ENCODE measurements at regions not wholly inside any gene's neighbourhood (a gene's known extent, or its start where the extent isn't known, plus 50 kb on each side); places are given as distances from the start of the nearest gene placed in this dataset.

DNA sequence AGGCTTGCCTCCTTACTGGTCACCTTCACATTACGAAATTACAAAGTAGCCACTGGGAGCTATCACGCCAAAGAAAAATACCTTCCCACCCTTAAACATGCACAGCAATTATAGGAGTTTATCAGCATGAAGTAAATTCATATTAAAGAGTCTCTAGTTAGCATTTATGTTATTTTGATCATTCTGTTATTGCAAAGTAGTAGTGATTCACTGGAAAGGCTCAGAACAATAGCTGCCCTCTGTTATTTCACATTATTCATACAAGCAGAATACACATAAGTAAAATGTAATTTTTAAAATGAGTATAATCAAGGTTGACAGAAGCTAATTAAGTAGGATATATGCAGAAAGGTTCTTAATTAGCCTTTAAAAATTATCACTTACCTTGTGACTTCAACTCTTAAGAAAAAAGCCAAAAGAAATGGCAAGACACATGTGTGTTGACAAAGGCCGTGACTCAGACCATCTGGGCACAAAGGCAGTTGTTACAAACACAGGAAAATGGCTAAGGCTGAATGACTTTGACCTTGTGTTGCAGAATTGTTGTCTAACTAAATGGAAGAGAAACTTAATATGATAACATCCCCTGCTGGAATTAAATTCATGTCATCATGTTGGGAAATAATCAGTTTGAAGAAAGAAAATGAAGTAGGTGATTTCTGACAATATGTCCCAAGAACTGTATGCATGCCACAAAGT lies 108.3 kb downstream of the ARL6IP6 start:
- Histone ChIP-seq H3K9ac (no peak overlapping the region), H3K36me3 (replicated peaks in 1 of 2; ENCODE audit: control insufficient read depth in 1 of 2, insufficient read depth in 2 of 2, low read length in 1 of 2) (no peaks in the 10 kb centered on the region), H3K27me3 (ENCODE audit: insufficient read depth) (no peaks in the 10 kb centered on the region), H4K20me1 (ENCODE audit: insufficient read depth) (no peaks in the 10 kb centered on the region), H3K4me3 (ENCODE audit: low read depth in 2 of 2, low read length in 1 of 2) (no peak overlapping the region), H3K4me2 (no peak overlapping the region), H3F3A (replicated peaks; ENCODE audit: insufficient read depth) (no peaks in the 10 kb centered on the region), H3K9me3 (no peaks in the 10 kb centered on the region), H3K4me1 (ENCODE audit: control insufficient read depth in 1 of 2, insufficient read depth in 2 of 2, low read depth in 1 of 2, low read length in 1 of 2) (no peaks in the 10 kb centered on the region), H3K27ac (ENCODE audit: low read depth in 2 of 2, low read length in 1 of 2) (no peak overlapping the region), H2AFZ (ENCODE audit: low read depth) (no peak overlapping the region), H3K9me2 (no peaks in the 10 kb centered on the region), H3K79me2 (ENCODE audit: insufficient read depth) (no peaks in the 10 kb centered on the region)
- no peak for DNase-seq
- ChIA-PET CTCF (interaction anchor here (1.2 to 1.4 kb wide), 2 partner anchors 34 to 38 kb away, joined by 3 read pairs; no protein-coding TSS in a partner anchor), POLR2A (no interaction called here)
- no peak for TF ChIP-seq NFIC (IDR thresholded peaks at IDR 0.05; ENCODE audit: borderline replicate concordance)
- TF ChIP-seq USF1 (IDR thresholded peaks at IDR 0.05; ENCODE audit: borderline replicate concordance, low read depth): no peak
- WGBS (ENCODE audit: low lambda C conversion rate): 40% methylated on average over 3 of the region's 3 CpGs

- Histone ChIP-seq H3K4me3 (ENCODE audit: low read depth in 2 of 2, low read length in 1 of 2) (no peak overlapping the region), H3F3A (replicated peaks; ENCODE audit: insufficient read depth) (no peaks in the 10 kb centered on the region), H4K20me1 (ENCODE audit: insufficient read depth) (no peaks in the 10 kb centered on the region), H3K4me1 (ENCODE audit: control insufficient read depth in 1 of 2, insufficient read depth in 2 of 2, low read depth in 1 of 2, low read length in 1 of 2) (no peaks in the 10 kb centered on the region), H3K27ac (ENCODE audit: low read depth in 2 of 2, low read length in 1 of 2) (no peak overlapping the region), H3K9me2 (no peaks in the 10 kb centered on the region), H3K9me3 (no peaks in the 10 kb centered on the region), H3K4me2 (no peak overlapping the region), H3K79me2 (ENCODE audit: insufficient read depth) (no peaks in the 10 kb centered on the region), H2AFZ (ENCODE audit: low read depth) (no peak overlapping the region), H3K9ac (no peak overlapping the region), H3K27me3 (ENCODE audit: insufficient read depth) (no peaks in the 10 kb centered on the region), H3K36me3 (replicated peaks in 1 of 2; ENCODE audit: control insufficient read depth in 1 of 2, insufficient read depth in 2 of 2, low read length in 1 of 2) (no peaks in the 10 kb centered on the region)
- POLR2A ChIA-PET: no interaction called here
- WGBS (ENCODE audit: low lambda C conversion rate): 36% methylated on average over 3 of the region's 3 CpGs
- CTCF ChIA-PET: interaction anchor here (1.2 kb wide), 1 partner anchor 35 kb away, joined by 3 read pairs; no protein-coding TSS in a partner anchor
- TF ChIP-seq MXI1 (IDR thresholded peaks at IDR 0.05; ENCODE audit: low read depth, low read length) (no peak), TCF12 (IDR thresholded peaks at IDR 0.05) (no peak), ELF1 (IDR thresholded peaks at IDR 0.05) (no peak), GABPA (IDR thresholded peaks at IDR 0.05; ENCODE audit: low read depth) (no peak), NFIC (IDR thresholded peaks at IDR 0.05; ENCODE audit: borderline replicate concordance) (no peak), FOSL2 (IDR thresholded peaks at IDR 0.05; ENCODE audit: borderline replicate concordance, low read depth) (no peak), TEAD4 (IDR thresholded peaks at IDR 0.05; ENCODE audit: borderline replicate concordance, insufficient read depth) (no peak), GATA2 (CRISPR knock-in tag; IDR thresholded peaks at IDR 0.05) (no peak), JUND (IDR thresholded peaks at IDR 0.05) (no peak), FOXJ3 (CRISPR knock-in tag; IDR thresholded peaks at IDR 0.05) (no peak), YY1 (IDR thresholded peaks at IDR 0.05; ENCODE audit: low read depth) (no peak), RCOR1 (IDR thresholded peaks at IDR 0.05; ENCODE audit: low read length) (no peak)
- TF ChIP-seq, protein P1, sequence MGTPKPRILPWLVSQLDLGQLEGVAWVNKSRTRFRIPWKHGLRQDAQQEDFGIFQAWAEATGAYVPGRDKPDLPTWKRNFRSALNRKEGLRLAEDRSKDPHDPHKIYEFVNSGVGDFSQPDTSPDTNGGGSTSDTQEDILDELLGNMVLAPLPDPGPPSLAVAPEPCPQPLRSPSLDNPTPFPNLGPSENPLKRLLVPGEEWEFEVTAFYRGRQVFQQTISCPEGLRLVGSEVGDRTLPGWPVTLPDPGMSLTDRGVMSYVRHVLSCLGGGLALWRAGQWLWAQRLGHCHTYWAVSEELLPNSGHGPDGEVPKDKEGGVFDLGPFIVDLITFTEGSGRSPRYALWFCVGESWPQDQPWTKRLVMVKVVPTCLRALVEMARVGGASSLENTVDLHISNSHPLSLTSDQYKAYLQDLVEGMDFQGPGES (IDR thresholded peaks at IDR 0.05; ENCODE audit: low read depth, low read length): no peak
- TF ChIP-seq, protein P2, sequence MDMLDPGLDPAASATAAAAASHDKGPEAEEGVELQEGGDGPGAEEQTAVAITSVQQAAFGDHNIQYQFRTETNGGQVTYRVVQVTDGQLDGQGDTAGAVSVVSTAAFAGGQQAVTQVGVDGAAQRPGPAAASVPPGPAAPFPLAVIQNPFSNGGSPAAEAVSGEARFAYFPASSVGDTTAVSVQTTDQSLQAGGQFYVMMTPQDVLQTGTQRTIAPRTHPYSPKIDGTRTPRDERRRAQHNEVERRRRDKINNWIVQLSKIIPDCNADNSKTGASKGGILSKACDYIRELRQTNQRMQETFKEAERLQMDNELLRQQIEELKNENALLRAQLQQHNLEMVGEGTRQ (IDR thresholded peaks at IDR 0.05; ENCODE audit: borderline replicate concordance, low read depth, low read length): no peak
- no peak for DNase-seq
Observed at GRCh38 chr2:152825834-152826233, 107.4 kb downstream of the ARL6IP6 start.
